C4-2B (cell line): ENCODE measurements at regions not wholly inside any gene's neighbourhood (a gene's known extent, or its start where the extent isn't known, plus 50 kb on each side); places are given as distances from the start of the nearest gene placed in this dataset.

ENCODE experiments used
- CTCF ChIP-seq: fragments of 450-650 bp; conservative IDR thresholded peaks from 2 replicates; pipeline ENCODE4 v1.5.1; 2017; ENCODE audit warnings: mild to moderate bottlenecking
- ZFX ChIP-seq: fragments of 450-650 bp; IDR thresholded peaks from 2 replicates; pipeline ENCODE4 v1.6.1; 2017

GRCh38 chr6:11330413-11330760, 97.9 kb upstream of the NEDD9 start:
- TF ChIP-seq CTCF (no peak), ZFX (no peak)
